Stimulated activated CD4-positive, alpha-beta T cell treated with anti-CD3 and anti-CD28 coated beads, Interleukin-4, amount 100 ng/mL, for 1 hour (primary cell): ENCODE measurements at regions not wholly inside any gene's neighbourhood (a gene's known extent, or its start where the extent isn't known, plus 50 kb on each side); places are given as distances from the start of the nearest gene placed in this dataset.

Source experiments
- DNase-seq: peaks from one replicate; pipeline ENCODE4 v3.0.0-alpha.2; 2020

GRCh38 chr10:3622845-3623621 lies 162.0 kb downstream of the KLF6 start:
- no peak for DNase-seq

- DNase-seq = no peak
Observed at GRCh38 chr10:3622427-3622826, 162.6 kb downstream of the KLF6 start.

- no peak for DNase-seq
Observed at GRCh38 chr10:3620818-3621217, 164.2 kb downstream of the KLF6 start.

GRCh38 chr10:3619241-3619640 lies 165.8 kb downstream of the KLF6 start:
- DNase-seq = no peak

GRCh38 chr10:3616880-3617279 lies 168.1 kb downstream of the KLF6 start:
- no peak for DNase-seq

- DNase-seq = no peak
Observed at GRCh38 chr10:3613318-3613717, 171.7 kb downstream of the KLF6 start.

- DNase-seq = no peak
Observed at GRCh38 chr10:3612183-3613001, 172.6 kb downstream of the KLF6 start.

GRCh38 chr10:3606309-3606708 lies 178.7 kb downstream of the KLF6 start:
- no peak for DNase-seq

GRCh38 chr10:3605882-3606281 lies 179.1 kb downstream of the KLF6 start:
- no peak for DNase-seq

GRCh38 chr10:3595736-3596135 lies 189.3 kb downstream of the KLF6 start:
- DNase-seq = no peak

- no peak for DNase-seq
Observed at GRCh38 chr10:3593611-3594010, 191.4 kb downstream of the KLF6 start.

- no peak for DNase-seq
Observed at GRCh38 chr10:3592424-3592823, 192.6 kb downstream of the KLF6 start.

GRCh38 chr10:3588816-3589215 lies 196.2 kb downstream of the KLF6 start:
- DNase-seq = no peak

GRCh38 chr10:3588346-3588745 lies 196.7 kb downstream of the KLF6 start:
- no peak for DNase-seq

- no peak for DNase-seq
Observed at GRCh38 chr10:3584926-3585784, 199.9 kb downstream of the KLF6 start.

- DNase-seq = no peak
Observed at GRCh38 chr10:3580565-3580964, 204.4 kb downstream of the KLF6 start.

- no peak for DNase-seq
Observed at GRCh38 chr10:3579845-3580244, 205.2 kb downstream of the KLF6 start.

GRCh38 chr10:3578682-3579081 lies 206.3 kb downstream of the KLF6 start:
- no peak for DNase-seq

- no peak for DNase-seq
Observed at GRCh38 chr10:3578159-3578558, 206.8 kb downstream of the KLF6 start.

- no peak for DNase-seq
Observed at GRCh38 chr10:3574451-3574850, 210.6 kb downstream of the KLF6 start.

GRCh38 chr10:3573498-3573897 lies 211.5 kb downstream of the KLF6 start:
- DNase-seq = no peak

- no peak for DNase-seq
Observed at GRCh38 chr10:3571310-3571825, 213.6 kb downstream of the KLF6 start.

- no peak for DNase-seq
Observed at GRCh38 chr10:3570855-3571266, 214.1 kb downstream of the KLF6 start.
